Nephron (organoid): ENCODE measurements at regions not wholly inside any gene's neighbourhood (a gene's known extent, or its start where the extent isn't known, plus 50 kb on each side); places are given as distances from the start of the nearest gene placed in this dataset.

Source experiments
- H3K27ac Mint-ChIP-seq, 3 experiments: 2 replicates each; pipeline ENCODE4 v1.8.0; 2020; ENCODE audit warnings: mixed read lengths in 3 of 3, mild to moderate bottlenecking in 2 of 3, moderate library complexity in 1 of 3
- H3K27me3 Mint-ChIP-seq: 2 replicates; pipeline ENCODE4 v1.8.0; 2021; ENCODE audit warnings: low read depth, mild to moderate bottlenecking, moderate library complexity, mixed read lengths
- H3K36me3 Mint-ChIP-seq: 2 replicates; pipeline ENCODE4 v1.8.0; 2020; ENCODE audit warnings: low read depth, mixed read lengths
- H3K4me1 Mint-ChIP-seq: 2 replicates; pipeline ENCODE4 v1.8.0; 2020; ENCODE audit warnings: mixed read lengths
- H3K4me3 Mint-ChIP-seq, 3 experiments: 2 replicates each; pipeline ENCODE4 v1.8.0; 2020; ENCODE audit warnings: mild to moderate bottlenecking in 3 of 3, mixed read lengths in 3 of 3, moderate library complexity in 2 of 3
- H3K9me3 Mint-ChIP-seq: 2 replicates; pipeline ENCODE4 v1.8.0; 2020; ENCODE audit warnings: mixed read lengths
- CTCF ChIP-seq, 3 experiments: fragments of 200-600 bp; sonication (generic); IDR thresholded peaks; one replicate each; pipeline ENCODE4 v1.5.0; 2021; ENCODE audit warnings: antibody characterized with exemption in 3 of 3; ENCODE audit not compliant: unreplicated experiment in 3 of 3

GRCh38 chr15:47513471-47513870 is 203.8 kb upstream of the SEMA6D start:
- Mint-ChIP-seq H3K36me3 (no peaks in the 10 kb centered on the region), H3K27me3 (no peaks in the 10 kb centered on the region), H3K27ac (no peak overlapping the region), H3K4me1 (peaks cover 19% of the 10 kb centered on the region), H3K9me3 (peaks cover 5% of the 10 kb centered on the region), H3K4me3 (no peak overlapping the region)
- no peak for TF ChIP-seq CTCF (IDR thresholded peaks at IDR 0.05; ENCODE audit: unreplicated experiment in 3 of 3)

- Mint-ChIP-seq H3K4me3 (no peak overlapping the region), H3K4me1 (peaks cover 16% of the 10 kb centered on the region), H3K27ac (no peak overlapping the region), H3K9me3 (peaks cover 5% of the 10 kb centered on the region), H3K36me3 (no peaks in the 10 kb centered on the region), H3K27me3 (no peaks in the 10 kb centered on the region)
- no peak for TF ChIP-seq CTCF (IDR thresholded peaks at IDR 0.05; ENCODE audit: unreplicated experiment in 3 of 3)
Observed at GRCh38 chr15:47514200-47514652, 203.1 kb upstream of the SEMA6D start.

DNA sequence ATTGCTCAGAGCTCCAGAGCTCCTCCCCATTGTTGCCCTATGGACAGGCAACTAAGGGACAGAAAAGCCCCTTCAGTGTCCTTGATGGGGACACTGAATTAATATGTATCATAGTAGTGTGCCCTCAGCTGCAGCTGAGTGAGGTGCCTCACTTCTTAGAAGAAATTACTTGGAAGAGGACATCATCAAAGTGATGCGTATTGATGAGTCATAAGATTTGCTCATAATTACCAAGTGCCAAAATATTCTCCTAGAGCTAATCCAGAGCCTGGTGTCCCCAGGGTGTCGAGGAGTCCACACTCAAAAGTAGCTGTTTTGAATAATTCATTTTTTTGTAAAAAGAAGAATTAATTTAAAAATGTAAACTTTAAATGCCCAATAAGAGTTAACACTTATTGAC is 200.7 kb upstream of the SEMA6D start:
- no peak for TF ChIP-seq CTCF (IDR thresholded peaks at IDR 0.05; ENCODE audit: unreplicated experiment in 3 of 3)
- Mint-ChIP-seq H3K4me3 (no peak overlapping the region), H3K27me3 (no peaks in the 10 kb centered on the region), H3K9me3 (peaks cover under 1% of the 10 kb centered on the region), H3K27ac (no peak overlapping the region), H3K4me1 (peaks cover 2% of the 10 kb centered on the region), H3K36me3 (no peaks in the 10 kb centered on the region)

DNA sequence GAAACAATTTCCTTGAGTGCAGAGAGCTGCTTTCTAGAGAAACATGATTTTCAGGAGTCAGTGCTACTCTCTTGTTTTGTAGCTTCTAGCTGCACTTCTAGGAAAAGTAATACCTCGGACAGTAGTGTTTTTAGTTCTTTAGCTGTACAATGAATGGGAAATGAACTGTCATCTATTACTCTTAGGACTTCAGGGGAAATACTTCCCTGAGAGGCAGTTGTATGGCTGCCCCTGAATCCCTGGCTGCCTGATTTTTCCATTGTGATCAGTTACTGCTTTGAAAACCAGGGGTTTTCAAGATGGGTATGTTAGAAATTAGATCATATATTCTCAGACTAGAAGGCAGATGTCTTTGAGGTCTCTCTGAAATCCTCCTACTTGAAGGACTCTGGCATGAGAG is 200.3 kb upstream of the SEMA6D start:
- H3K9me3 Mint-ChIP-seq: no peaks in the 10 kb centered on the region
- H3K27me3 Mint-ChIP-seq: no peaks in the 10 kb centered on the region
- TF ChIP-seq CTCF (IDR thresholded peaks at IDR 0.05; ENCODE audit: unreplicated experiment in 3 of 3): no peak
- peak overlapping the region in 1 of 3 experiments; percentile 60 for H3K27ac Mint-ChIP-seq
- no peaks in the 10 kb centered on the region for H3K36me3 Mint-ChIP-seq
- H3K4me3 Mint-ChIP-seq: no peak overlapping the region
- H3K4me1 Mint-ChIP-seq: no peaks in the 10 kb centered on the region

DNA sequence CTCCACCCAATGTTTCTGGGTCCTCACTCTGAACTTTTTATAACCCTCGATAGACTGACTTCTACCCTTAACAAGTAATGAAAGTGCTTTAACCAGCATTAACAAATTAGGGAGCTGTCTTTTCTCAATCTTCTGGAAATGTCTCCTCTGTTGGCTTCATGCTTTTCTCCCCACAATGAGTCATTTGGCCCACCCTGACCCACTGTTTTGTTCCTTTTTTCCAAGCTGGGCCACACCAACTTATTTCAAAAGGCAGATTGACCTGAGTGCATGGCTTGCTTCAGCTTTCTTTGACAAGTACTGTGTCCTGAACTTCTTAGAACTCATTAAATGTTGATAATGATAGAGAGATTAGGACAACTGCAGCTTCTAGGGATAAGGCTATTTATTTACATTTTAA is 199.6 kb upstream of the SEMA6D start:
- peak overlapping the region in 1 of 3 experiments; percentile 25 for H3K27ac Mint-ChIP-seq
- no peaks in the 10 kb centered on the region for H3K27me3 Mint-ChIP-seq
- no peaks in the 10 kb centered on the region for H3K9me3 Mint-ChIP-seq
- no peak for TF ChIP-seq CTCF (IDR thresholded peaks at IDR 0.05; ENCODE audit: unreplicated experiment in 3 of 3)
- no peaks in the 10 kb centered on the region for H3K36me3 Mint-ChIP-seq
- H3K4me3 Mint-ChIP-seq: no peak overlapping the region
- no peaks in the 10 kb centered on the region for H3K4me1 Mint-ChIP-seq

GRCh38 chr15:47523681-47524475 is 193.4 kb upstream of the SEMA6D start:
- no peaks in the 10 kb centered on the region for H3K36me3 Mint-ChIP-seq
- H3K4me1 Mint-ChIP-seq: no peaks in the 10 kb centered on the region
- H3K9me3 Mint-ChIP-seq: no peaks in the 10 kb centered on the region
- H3K27me3 Mint-ChIP-seq: no peaks in the 10 kb centered on the region
- H3K27ac Mint-ChIP-seq: no peak overlapping the region
- no peak for TF ChIP-seq CTCF (IDR thresholded peaks at IDR 0.05; ENCODE audit: unreplicated experiment in 3 of 3)
- H3K4me3 Mint-ChIP-seq: no peak overlapping the region
